Heart right ventricle (tissue), 16 donors: ENCODE measurements at regions not wholly inside any gene's neighbourhood (a gene's known extent, or its start where the extent isn't known, plus 50 kb on each side); places are given as distances from the start of the nearest gene placed in this dataset.

Experiments
- ATAC-seq, 8 donors: fragments of 200-7000 bp; cut with Tn5 transposase; one replicate each; pipeline ENCODE4 v1.9.1; 2020; ENCODE audit warnings: mild to moderate bottlenecking in 8 of 8, moderate library complexity in 8 of 8, moderate number of reproducible peaks in 1 of 8
- DNase-seq, 2 donors: peaks; one replicate each; pipeline ENCODE4 v3.0.0-alpha.2; 2020
- H3K27ac ChIP-seq, 10 donors: fragments of 200-600 bp; sonication (generic) in 2 of 10; one replicate each; pipeline versions ENCODE4 v1.5.0 to v1.8.0; 2020 to 2022; ENCODE audit warnings: mild to moderate bottlenecking in 3 of 10
- H3K27me3 ChIP-seq, 7 donors: fragments of 200-600 bp; one replicate each; pipeline ENCODE4 v1.8.0; 2021 to 2022; ENCODE audit warnings: mild to moderate bottlenecking in 2 of 7
- H3K36me3 ChIP-seq, 9 donors: fragments of 200-600 bp; sonication (generic) in 1 of 9; one replicate each; pipeline versions ENCODE4 v1.5.0 to v1.8.0; 2020 to 2022; ENCODE audit warnings: mild to moderate bottlenecking in 2 of 9
- H3K4me1 ChIP-seq, 9 donors: fragments of 200-600 bp; sonication (generic) in 1 of 9; one replicate each; pipeline versions ENCODE4 v1.5.0 to v1.8.0; 2020 to 2022; ENCODE audit warnings: mild to moderate bottlenecking in 4 of 9
- H3K4me3 ChIP-seq, 10 donors: fragments of 200-600 bp; sonication (generic) in 2 of 10; one replicate each; pipeline versions ENCODE4 v1.5.0 to v1.8.0; 2020 to 2022; ENCODE audit warnings: mild to moderate bottlenecking in 7 of 10, moderate library complexity in 2 of 10
- H3K9me3 ChIP-seq, 11 donors: fragments of 200-600 bp in 10 of 11; sonication (generic) in 2 of 11; one replicate each; pipeline versions ENCODE4 v1.5.0 to v1.8.0; 2013 to 2022; ENCODE audit warnings: mild to moderate bottlenecking in 2 of 11, control low read depth in 1 of 11, moderate library complexity in 1 of 11
- CTCF ChIP-seq, 9 donors: fragments of 200-600 bp; sonication (generic) in 2 of 9; IDR thresholded peaks; one replicate each; pipeline versions ENCODE4 v1.5.0 to v1.8.0; 2021 to 2022; ENCODE audit warnings: antibody characterized with exemption in 9 of 9, mild to moderate bottlenecking in 5 of 9, moderate library complexity in 1 of 9
- WGBS, 2 donors: extraction: QIAGEN DNeasy Blood & Tissue Kit; methylation state at CpG; one replicate each; pipeline ENCODE4 v1.1.7; 2013; ENCODE audit warnings: inconsistent platforms in 1 of 2; 5-methylcytosine and 5-hydroxymethylcytosine counted together
- intact Hi-C, 10 donors: fragments of 100-400 bp; cut with DNase I; formaldehyde crosslinking; loops; one replicate each; pipeline versions ENCODE4 v1.11.1 to v1.14.2; 2022
- donor health status: Arrhythmogenic right ventricular cardiomyopathy.
- donor health status: ischemic (EF 13 %, LVEDD 7.1; RV severe dilation, severe dysfunction).
- donor health status: healthy with polysubstance abuse.
- donor health status: DM: no; HTN: yes; CAD: no.
- donor health status: DM: no; HTN: no; CAD: no.
- donor health status: ischemic (EF 25% LVEDD 6.9; RV normal size, moderate dysfunction).
- donor health status: ischemic (EF 25% LVEDD 5.7; RV mildly dilated, moderate dysfunction).
- donor health status: healthy.
- donor health status: DM: yes; HTN: yes; CAD: no.
- donor health status: Ischemic cardiomyopathy.
- donor health status: ischemic (EF 35%, LVEDD 5.7; RV mildly dilated, moderate dysfunction).
- donor health status: nonischemic (EF 11% LVEDD 7.7; RV severe dilation, severe dysfunction).
- donor health status: DM: yes; HTN: yes; CAD: no.
- donor health status: PGD.
- donor health status: ischemic (EF 29% LVEDD 5.4; RV normal size, mild dysfunction).
- donor health status: nonischemic (EF 23%, LVEDD 6.1; RV moderate dilation, normal function).

GRCh38 chr17:5672815-5673430 is 88.6 kb upstream of the NLRP1 start:
- no peaks in the 10 kb centered on the region for H3K4me1 ChIP-seq
- no peak for ATAC-seq
- no peak for DNase-seq
- 69 to 71% methylated on average over 5 of the region's 5 CpGs for WGBS, 2 donors
- intact Hi-C loops = no loop called here
- no peaks in the 10 kb centered on the region for H3K36me3 ChIP-seq
- H3K27ac ChIP-seq = no peak overlapping the region
- peaks cover 0 to 35% (median 22%) of the 10 kb centered on the region in 7 donors for H3K27me3 ChIP-seq
- no peaks in the 10 kb centered on the region for H3K9me3 ChIP-seq
- H3K4me3 ChIP-seq = no peak overlapping the region
- no peak for TF ChIP-seq CTCF (IDR thresholded peaks at IDR 0.05)

GRCh38 chr17:5675625-5676421 is 91.5 kb upstream of the NLRP1 start:
- Histone ChIP-seq H3K4me1 (no peaks in the 10 kb centered on the region), H3K36me3 (no peaks in the 10 kb centered on the region), H3K4me3 (no peak overlapping the region), H3K9me3 (peaks cover 0 to 4% (median 0%) of the 10 kb centered on the region in 11 donors), H3K27ac (no peak overlapping the region), H3K27me3 (peaks cover 0 to 19% (median 8%) of the 10 kb centered on the region in 7 donors)
- no peak for DNase-seq
- intact Hi-C loops = no loop called here
- WGBS, 2 donors = 52 to 55% methylated on average over 6 of the region's 6 CpGs
- TF ChIP-seq CTCF (IDR thresholded peaks at IDR 0.05) = no peak
- no peak for ATAC-seq

GRCh38 chr17:5677620-5678019 is 93.3 kb upstream of the NLRP1 start:
- no peak for ATAC-seq
- Histone ChIP-seq H3K36me3 (no peaks in the 10 kb centered on the region), H3K9me3 (peaks cover 0 to 4% (median 0%) of the 10 kb centered on the region in 11 donors), H3K27ac (no peak overlapping the region), H3K4me1 (no peaks in the 10 kb centered on the region), H3K27me3 (peaks cover 0 to 23% (median 15%) of the 10 kb centered on the region in 7 donors), H3K4me3 (no peak overlapping the region)
- no peak for DNase-seq
- intact Hi-C loops = no loop called here
- no peak for TF ChIP-seq CTCF (IDR thresholded peaks at IDR 0.05)
- WGBS, 2 donors = 48 to 70% methylated on average over 1 of the region's 1 CpG

- no peak overlapping the region for H3K4me3 ChIP-seq
- H3K9me3 ChIP-seq = peaks cover 0 to 4% (median 0%) of the 10 kb centered on the region in 11 donors
- no peak overlapping the region for H3K27ac ChIP-seq
- WGBS, 2 donors = 53 to 60% methylated on average over 4 of the region's 4 CpGs
- no peaks in the 10 kb centered on the region for H3K4me1 ChIP-seq
- peaks cover 0 to 27% (median 15%) of the 10 kb centered on the region in 7 donors for H3K27me3 ChIP-seq
- TF ChIP-seq CTCF (IDR thresholded peaks at IDR 0.05) = no peak
- no peaks in the 10 kb centered on the region for H3K36me3 ChIP-seq
- ATAC-seq (no peak), DNase-seq (no peak)
- intact Hi-C loops = no loop called here
These were observed 93.9 kb upstream of the NLRP1 start for GRCh38 chr17:5678171-5678570.
